ENCODE measurements at regions not wholly inside any gene's neighbourhood (a gene's known extent, or its start where the extent isn't known, plus 50 kb on each side); places are given as distances from the start of the nearest gene placed in this dataset.

DNA sequence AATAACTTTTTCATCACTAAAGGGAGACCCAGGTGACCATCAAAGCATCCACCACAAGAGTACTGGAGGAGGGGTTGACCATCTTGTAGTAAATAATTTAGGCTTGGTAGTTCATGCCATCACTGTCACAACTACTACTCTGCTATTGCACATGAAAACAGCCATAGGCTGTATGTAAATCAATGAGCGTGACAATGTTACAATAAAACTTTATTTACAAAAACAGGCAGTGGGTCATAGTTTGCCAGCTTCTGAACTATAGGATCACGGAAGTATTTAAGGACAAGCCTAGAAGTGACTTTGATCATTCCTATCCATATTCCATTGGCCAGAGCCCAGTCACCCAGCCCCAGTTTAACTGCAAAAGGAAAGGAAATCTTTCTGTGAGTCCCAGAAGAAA is 153.4 kb downstream of the NUAK1 start:
- TF ChIP-seq EP300 (IDR thresholded peaks at IDR 0.05): no peak
- TF ChIP-seq, protein P1, sequence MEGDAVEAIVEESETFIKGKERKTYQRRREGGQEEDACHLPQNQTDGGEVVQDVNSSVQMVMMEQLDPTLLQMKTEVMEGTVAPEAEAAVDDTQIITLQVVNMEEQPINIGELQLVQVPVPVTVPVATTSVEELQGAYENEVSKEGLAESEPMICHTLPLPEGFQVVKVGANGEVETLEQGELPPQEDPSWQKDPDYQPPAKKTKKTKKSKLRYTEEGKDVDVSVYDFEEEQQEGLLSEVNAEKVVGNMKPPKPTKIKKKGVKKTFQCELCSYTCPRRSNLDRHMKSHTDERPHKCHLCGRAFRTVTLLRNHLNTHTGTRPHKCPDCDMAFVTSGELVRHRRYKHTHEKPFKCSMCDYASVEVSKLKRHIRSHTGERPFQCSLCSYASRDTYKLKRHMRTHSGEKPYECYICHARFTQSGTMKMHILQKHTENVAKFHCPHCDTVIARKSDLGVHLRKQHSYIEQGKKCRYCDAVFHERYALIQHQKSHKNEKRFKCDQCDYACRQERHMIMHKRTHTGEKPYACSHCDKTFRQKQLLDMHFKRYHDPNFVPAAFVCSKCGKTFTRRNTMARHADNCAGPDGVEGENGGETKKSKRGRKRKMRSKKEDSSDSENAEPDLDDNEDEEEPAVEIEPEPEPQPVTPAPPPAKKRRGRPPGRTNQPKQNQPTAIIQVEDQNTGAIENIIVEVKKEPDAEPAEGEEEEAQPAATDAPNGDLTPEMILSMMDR (IDR thresholded peaks at IDR 0.05): no peak
- no peak for TF ChIP-seq POLR2AphosphoS5 (IDR thresholded peaks at IDR 0.05)
